M059J (cell line): ENCODE measurements at regions not wholly inside any gene's neighbourhood (a gene's known extent, or its start where the extent isn't known, plus 50 kb on each side); places are given as distances from the start of the nearest gene placed in this dataset.
A peak's percentile ranks its signal among the peaks of the same experiment; 100 is the strongest.
"Not testable (repeated sequence)": the region's sequence is repeated elsewhere in the genome, so short reads cannot be mapped to it uniquely, and the experiment has no call there.

Source experiments
- DNase-seq: peaks from one replicate; pipeline ENCODE4 v3.0.0-alpha.2; 2012; ENCODE audit warnings: low read depth

DNA sequence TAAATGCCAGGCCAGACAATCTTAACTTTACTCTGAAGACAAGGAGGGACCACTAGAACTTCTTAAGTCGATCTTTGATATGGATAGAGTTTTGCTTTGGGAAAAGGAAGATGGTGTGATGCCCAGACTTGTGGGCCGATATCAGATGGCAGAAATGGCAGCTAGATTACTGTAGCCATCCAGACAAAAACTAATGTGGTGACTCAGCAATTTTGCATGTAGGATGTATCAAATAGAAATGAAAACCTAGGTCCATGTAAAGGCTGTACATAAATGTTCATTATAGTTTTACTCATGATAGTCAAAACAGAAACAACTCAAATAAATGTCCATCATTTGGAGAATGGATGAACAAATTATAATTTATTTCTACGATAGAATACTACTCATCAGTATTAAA lies 121.5 kb downstream of the APIP start:
- no peak for DNase-seq

DNA sequence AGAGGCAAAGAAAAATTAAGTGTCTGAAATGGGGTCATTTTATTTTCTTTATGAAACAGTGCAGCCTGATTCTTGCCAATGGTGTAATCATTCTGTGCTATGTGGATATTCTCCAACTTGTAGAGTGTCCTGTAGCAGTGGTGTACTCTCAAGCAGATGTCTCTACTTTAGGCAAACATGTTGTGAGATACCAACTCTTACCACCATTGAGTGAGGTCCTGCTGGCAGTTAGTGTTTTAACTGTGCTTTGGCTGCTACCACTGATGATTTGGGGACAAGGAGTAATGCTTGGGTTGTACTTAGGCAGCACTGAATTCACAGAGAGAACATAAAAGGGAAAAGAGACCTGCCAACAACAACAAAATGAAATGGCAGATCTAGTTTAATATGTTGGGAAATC lies 122.5 kb downstream of the APIP start:
- DNase-seq = no peak

DNA sequence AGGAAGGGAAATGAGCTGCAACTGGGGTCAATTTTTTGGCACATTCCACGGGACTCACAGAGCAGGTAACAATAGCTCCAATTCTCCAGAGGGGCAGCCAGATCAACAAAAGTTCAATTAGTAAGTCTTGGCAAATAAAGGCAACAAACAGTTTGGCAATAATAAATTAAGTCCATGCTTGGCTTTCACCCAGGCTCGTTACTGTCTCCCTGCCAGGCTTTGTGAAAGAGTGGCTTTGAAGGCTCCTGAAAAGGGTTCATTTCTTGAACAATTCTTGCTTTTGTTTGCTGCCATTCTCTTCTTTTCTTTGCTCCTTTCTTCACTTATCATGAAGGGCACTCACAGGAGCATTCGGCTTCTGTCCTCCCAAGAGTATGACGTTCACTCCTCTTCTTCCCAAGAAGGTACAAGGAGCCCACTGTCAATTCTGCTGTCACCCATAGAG lies 123.3 kb downstream of the APIP start:
- no peak for DNase-seq

DNA sequence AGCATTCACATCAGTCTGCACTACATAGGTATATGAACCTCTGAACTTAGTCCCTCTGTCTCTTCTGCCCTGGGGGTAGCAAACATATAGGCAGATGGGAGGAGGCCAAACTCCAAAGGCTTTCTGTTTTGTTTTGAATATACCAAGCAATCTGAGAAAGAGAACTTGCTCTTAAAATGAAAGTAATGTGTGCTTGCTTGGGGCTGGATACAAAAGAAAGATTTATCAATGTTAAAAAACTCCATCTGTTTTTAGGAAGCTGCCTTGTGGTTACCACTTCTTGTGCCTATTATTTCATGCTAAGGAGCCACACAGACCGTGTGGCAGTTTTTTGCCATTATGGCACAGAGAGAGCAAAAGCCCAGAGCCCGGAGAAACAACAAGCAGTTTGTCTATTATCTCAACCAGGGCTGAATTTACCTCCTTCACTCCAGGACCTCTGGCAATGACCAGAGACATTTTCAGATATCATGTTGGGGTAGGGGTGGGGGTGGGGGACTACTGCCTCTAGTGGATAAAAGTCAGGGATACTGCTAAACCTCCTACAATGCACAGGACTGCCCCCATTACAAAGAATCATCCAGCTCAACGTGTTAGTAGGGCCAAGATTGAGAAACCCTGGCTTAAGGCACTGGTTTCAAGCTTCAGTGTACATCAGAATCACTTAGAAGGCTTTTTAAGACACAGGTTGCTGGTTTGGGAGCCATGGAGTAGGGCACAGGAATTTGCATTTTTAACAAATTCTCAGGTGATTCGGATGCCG lies 124.2 kb downstream of the APIP start:
- DNase-seq = no peak

DNA sequence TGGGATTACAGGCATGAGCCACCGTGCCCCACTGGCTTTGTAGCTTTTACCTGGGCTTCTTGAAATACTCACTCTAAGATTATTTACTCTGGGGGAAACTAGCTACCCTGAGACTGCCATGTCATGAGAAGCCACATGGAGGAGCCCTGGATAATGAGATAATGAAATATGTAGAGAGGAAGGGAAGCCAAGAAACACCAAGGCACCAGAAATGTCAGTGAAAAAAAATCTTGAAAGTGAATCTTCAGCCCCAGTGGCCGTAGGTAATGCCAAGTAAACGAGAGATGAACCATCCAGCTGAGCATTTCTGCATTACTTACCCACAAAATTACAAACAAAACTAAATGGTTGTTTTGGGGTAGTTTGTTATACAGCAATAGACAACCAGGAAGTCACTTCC lies 125.6 kb downstream of the APIP start:
- no peak for DNase-seq

DNA sequence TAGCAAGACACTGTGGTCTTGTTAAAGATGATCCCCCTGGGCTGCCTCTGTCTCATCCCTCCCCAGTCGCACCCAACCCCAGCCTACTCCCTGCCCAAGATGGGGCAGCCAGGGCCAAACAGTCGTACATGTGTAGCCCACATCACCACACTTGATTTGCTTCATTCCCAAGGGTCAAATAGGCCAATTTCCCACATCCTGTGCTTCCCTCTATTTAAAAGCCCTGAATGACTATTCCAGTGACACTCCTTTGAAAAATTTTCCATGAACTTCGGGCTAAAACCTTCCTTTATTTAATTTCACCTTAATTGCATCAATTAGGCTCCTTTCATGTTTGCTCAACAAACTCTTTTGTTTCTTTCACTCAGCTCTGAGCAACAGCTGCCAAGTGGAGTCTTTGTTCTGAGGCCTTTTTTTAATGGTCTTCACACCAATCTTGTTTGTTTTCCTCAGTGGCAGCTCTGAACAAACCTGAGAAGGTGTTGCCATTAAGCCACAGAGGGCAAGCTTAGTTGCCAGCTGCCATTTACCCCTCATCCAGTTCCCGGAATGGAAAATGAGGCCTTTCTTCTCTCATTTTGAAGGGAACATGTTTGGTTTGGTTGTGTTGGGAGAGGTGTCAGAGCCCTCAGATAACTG lies 126.9 kb downstream of the APIP start:
- DNase-seq = peak; percentile 73

DNA sequence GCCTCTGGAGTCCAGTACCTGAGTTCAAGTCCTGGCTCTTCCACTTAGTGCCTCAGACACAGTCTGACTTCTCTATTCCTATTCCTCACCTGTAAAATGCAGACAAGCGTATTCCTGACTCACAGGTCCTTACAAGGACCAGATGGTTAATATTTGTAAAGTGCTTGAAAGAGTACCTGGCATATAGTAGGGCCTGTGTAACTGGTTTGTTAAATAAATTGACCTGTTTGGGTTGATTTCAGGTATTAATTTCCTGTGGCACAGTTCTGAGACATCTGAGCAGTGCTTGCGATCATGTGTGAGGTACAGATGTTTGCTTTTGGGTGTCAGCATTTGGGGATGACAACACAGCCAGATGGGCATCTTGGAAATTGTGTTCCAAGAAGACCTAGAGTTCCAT lies 127.5 kb downstream of the APIP start:
- DNase-seq = no peak

DNA sequence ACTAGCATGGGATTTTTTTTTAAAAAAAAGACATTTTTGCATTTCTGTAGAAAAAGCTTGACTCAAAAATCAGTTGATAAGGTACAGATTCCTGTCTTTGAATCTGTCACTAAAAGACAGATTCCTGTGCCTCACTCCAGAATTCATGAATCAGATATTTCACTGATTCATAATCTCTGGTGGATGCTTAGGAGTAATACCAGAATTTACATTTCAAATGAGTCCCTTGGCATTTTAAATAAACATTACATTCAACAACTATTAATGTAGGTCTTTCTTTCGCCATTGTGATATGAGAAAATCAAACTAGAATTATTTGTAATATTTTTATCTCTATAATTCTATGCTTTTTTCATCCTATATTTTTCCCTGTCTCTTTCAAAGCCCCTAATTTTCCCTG lies 128.3 kb downstream of the APIP start:
- DNase-seq = peak; percentile 24

DNA sequence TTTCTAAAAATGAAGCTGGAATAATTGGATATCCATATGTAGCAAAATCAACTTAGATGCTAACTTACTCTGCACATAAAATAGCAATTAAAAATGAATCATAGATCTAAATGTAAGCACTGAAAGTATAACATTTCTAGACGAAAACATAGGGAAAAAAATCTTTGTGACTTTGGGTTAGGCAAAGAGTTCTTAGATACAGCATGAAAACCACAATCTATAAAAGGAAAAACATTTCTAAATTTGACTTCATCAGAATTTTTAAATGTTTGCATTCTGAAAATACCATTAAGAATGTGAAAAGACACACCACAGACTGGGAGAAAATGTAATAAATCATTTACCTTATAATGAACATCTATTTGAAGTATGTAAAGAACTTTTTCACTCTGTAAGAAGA lies 128.8 kb downstream of the APIP start:
- DNase-seq = no peak

DNA sequence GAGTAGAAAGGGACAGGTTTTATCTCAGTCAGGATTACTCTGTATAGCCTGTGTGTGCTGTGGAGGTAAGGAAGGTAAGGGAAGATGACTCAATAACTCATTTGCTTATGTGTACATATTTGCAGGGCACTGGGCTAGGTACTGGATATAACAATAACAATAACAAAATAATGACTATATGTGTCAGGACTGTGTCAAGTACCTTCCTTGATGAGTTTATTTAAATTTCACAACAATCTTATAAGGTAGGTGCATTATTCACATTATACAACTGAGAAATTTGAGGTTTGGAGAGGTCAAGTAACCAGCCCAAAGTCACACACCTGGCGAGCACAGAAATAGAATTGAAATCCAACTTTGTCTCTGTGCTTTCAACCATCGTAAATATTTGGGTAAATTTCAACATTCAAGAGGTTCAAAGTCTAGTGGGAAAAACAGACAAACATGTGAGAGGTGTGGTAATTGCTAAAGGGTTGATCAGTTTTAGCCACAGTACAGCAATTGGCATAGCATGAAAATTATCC lies 131.8 kb downstream of the APIP start:
- no peak for DNase-seq

DNA sequence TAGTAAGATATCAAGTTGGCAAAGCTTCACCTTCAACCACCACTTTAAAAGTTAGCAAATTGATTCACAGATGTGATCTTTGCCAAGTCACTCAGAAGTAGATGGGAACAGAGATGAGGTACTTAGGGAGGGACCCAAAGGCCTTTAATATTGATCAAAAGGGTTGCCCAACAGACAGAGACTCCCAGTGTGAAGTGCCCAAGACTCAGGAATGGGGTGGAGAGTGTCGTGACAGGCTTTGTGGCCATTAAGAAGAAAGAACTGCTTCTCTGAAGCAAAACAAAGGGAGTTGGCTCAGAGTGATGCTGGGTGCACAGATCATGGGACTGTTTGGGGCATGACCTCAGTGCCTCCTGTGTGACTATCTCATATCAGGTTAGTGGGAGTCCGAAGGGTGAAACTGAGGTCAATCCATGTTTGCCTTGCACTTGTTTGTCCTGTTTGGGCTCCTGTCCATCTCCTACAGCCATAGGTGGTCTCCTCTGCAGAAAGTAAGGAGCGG lies 132.3 kb downstream of the APIP start:
- no peak for DNase-seq

DNA sequence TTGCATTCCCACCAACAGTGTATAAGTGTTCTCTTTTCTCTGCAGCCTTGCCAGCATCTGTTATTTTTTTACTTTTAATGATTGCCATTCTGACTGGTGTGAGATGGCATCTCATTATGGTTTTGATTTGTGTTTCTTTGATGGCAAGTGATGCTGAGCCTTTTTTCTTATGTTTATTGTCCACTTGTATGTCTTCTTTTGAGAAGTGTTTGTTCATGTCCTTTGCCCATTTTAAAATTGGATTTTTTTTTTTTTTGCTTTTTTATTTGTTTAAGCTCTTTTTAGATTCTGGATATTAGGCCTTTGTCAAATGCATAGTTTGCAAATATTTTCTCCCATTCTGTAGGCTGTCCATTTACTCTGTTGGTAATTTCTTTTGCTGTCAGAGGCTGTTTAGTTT lies 134.4 kb downstream of the APIP start:
- DNase-seq = not testable (repeated sequence)

DNA sequence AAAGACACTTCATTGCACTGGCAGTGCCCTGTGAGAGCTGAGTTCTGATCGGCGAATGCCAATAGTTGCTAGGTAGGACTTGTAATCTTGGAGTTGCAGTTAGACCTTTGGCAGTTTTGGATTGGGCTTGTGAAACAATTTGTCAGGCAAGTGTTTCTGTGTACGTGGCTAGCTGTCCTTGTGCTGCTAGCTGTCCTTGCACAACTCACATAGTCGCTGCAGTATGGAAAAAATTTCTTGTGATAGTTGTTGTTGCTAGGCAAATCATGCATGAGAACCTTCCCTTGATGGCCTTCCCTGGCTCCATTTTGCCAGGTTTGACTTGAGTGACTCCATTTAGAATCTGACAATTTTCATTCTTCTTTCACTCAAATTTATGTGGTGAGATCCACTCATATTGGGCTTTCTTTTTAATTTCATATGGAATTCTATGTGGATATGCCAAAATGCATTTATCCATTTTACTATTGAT lies 140.7 kb downstream of the APIP start:
- no peak for DNase-seq

DNA sequence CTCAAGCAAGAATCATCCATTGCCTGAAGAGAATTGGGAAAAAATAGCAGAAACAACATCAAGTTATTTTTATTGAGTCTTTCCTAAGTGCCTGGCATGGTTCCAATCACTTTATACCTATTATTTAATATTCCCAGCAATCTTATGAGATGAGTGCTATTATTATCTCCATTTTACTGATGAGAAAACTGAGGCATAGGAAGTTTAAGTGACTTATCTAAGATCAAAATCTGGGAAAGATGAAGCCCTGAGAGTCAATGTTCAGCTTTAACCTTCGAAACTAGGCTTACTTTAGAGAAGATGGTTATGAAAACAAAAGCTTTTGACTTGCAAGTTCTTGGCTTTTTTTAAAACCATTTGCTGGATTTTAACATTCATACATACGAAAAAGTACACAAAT lies 141.6 kb downstream of the APIP start:
- DNase-seq = no peak

DNA sequence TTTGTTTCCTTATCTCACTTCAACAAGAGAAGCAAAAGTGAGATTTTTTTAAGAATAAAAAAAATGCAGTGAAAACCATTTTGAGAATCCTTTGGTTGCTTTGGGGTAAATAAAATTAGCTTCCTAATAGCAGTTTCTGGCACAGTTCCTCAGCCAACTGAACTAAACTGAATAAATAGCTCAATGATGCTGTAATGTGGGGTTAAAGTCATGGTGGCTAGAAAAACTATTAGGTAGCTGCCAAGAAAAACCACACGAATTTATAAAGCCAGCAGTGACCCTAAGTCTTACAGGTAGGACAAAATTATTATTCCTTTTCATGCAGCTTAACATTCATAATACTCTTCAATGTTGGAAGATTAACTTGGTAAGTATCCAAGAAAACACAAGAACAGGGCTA lies 142.4 kb downstream of the APIP start:
- peak; percentile 93 for DNase-seq

DNA sequence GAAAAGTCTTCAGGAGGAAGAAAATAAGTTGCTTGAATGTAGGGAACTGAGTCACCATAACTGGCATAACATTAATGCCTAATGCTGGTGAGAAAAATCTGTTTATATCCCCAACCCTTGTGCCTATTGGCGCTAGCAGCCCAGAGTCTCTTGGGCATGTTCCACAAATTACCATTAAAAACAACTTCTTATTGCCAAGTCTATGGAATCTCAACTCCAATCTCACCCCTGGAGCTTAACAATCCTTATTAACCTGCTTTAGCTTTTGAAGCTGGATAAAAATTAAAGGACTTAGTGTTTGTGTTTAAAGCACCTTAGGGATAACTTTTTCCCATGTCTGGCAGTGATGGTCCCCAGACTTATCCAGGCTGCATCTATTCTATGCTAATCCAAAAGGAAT lies 143.0 kb downstream of the APIP start:
- DNase-seq = peak; percentile 51

DNA sequence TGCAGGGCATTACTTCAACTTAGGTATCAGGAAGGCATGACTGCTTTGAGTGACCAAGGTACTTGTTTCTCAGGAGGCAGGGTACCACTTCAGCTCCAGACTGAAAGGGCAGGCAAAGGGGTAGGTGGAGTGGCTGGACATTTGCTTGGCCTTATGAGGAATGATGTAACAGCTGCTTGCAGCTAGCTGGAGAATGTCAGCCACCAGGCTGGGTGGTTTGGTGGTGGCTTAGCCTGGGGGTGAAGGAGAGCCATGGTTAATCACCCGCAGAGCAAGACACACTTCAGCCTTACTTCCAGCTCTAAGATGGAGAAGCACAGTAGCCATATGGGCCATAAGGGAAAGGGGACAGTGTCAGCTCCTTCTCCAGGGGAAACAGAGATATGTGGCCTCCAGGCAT lies 146.1 kb downstream of the APIP start:
- DNase-seq = no peak

DNA sequence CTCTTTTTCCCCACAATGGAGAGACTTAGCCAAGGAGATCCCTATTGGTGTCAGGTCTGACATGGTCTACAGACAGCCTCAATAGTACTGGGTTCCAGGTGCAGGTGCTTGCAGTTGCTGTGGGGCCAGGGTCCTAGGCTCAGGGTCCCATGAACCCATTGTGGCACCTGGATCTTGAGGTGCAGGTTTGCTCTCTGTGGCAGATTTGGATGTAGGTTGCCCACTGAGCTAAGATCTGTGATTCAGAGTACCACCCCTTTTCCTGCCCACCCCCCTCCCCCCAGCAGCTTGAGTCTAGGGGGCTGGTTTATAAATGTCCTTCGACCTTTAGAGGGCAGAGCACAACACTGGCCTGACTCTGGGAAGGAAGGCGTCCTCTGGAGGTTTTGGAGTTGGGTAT lies 147.0 kb downstream of the APIP start:
- DNase-seq = no peak

DNA sequence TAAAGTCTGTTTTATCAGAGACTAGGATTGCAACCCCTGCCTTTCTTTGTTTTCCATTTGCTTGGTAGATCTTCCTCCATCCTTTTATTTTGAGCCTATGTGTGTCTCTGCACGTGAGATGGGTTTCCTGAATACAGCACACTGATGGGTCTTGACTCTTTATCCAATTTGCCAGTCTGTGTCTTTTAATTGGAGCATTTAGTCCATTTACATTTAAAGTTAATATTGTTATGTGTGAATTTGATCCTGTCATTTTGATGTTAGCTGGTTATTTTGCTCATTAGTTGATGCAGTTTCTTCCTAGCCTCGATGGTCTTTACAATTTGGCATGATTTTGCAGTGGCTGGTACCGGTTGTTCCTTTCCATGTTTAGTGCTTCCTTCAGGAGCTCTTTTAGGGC lies 141.7 kb downstream of the EHF start:
- not testable (repeated sequence) for DNase-seq

DNA sequence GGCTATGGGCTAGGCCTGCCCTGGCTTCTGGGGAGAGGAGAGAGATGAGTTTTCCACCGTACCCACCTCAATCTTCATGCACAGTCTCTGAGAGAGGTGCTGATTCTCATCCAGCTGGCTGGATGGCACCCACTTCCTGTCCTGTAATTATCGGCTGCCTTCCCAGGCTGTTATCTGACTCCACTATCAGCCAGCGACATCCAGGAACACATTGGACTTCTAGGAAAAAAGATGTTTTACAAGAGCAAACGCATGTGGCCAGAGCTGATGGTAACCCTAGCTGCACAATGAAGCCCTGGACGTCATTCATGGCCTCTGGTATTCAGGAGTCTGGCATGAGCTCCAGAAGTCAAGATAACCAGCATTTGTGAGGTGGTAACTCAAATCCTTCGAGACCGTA lies 137.4 kb downstream of the EHF start:
- peak; percentile 59 for DNase-seq

DNA sequence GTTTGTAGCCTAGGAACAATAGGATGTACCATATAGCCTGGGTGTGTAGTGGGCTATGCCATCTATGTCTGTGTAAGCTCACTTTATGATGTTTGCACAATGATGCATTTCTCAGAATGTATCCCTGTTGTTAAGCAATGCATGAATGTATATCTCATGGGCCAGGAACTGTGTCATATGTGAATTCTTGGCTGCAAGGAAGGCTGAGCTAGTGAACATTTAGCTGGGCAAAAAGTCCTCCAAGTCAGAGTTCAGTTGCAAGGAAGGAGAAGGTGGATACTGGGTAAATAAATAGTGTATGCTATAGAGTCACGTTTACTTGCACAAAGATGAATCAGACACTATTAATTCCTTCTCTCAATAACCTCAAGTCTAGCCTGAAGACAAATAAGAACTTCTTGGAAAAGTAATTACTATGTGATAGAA lies 136.1 kb downstream of the EHF start:
- DNase-seq = peak; percentile 66

DNA sequence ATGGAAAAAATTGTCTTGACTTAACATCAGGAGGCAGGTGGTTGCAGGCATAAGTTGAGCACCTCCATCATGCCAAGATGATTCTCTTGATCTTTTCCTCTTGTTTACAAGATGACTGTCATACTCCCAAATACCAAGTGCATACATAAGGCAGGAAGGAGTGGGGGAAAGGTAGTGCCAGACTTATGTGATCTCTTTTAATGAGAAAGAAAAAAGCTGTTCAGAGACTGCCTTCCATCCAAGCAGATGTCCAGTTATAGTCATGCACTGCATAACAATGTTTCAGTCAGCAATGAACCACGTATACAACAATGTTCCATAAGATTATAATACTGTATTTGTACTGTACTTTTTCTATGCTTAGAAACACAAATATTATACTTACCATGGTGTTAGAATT lies 135.7 kb downstream of the EHF start:
- DNase-seq = no peak

DNA sequence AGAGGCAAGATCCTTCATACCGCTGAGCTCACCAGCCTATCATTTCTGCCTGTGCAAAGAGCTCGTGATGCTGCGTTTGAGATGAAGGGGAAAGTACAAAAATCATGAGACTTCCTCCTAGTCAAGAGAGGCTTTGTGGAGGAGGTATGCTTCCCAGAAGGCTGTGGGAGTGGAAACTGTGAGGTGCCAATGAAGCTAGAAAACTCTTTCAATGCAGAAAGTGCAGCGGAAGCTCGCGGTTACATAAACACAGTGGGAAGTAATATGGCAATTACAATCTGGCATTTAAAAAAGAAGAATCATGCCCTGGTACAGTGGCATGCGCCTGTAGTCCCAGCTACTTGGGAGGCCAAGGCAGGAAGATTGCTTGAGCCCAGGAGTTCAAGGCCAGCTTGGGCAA lies 134.8 kb downstream of the EHF start:
- DNase-seq = peak; percentile 35
